ENCODE measurements at regions not wholly inside any gene's neighbourhood (a gene's known extent, or its start where the extent isn't known, plus 50 kb on each side); places are given as distances from the start of the nearest gene placed in this dataset.

- no peak overlapping the region for H3K27ac Mint-ChIP-seq (ENCODE audit: unreplicated experiment)
- no peaks in the 10 kb centered on the region for H3K27me3 Mint-ChIP-seq (ENCODE audit: low read depth)
- TF ChIP-seq CTCF (conservative IDR thresholded peaks at IDR 0.05): no peak
- H3K4me1 Mint-ChIP-seq: no peaks in the 10 kb centered on the region
- H3K36me3 Mint-ChIP-seq (ENCODE audit: low read depth): no peaks in the 10 kb centered on the region
- no peak overlapping the region for H3K4me3 Mint-ChIP-seq
- peaks cover 6% of the 10 kb centered on the region for H3K9me3 Mint-ChIP-seq
- DNase-seq (ENCODE audit: low read depth, low spot score): no peak
These were observed 131.1 kb upstream of the GADL1 start for GRCh38 chr3:31025541-31025940.

GRCh38 chr3:31027191-31027761 is 132.8 kb upstream of the GADL1 start:
- Mint-ChIP-seq H3K36me3 (ENCODE audit: low read depth) (no peaks in the 10 kb centered on the region), H3K4me1 (no peaks in the 10 kb centered on the region), H3K4me3 (no peak overlapping the region), H3K27ac (ENCODE audit: unreplicated experiment) (no peak overlapping the region), H3K27me3 (ENCODE audit: low read depth) (no peaks in the 10 kb centered on the region), H3K9me3 (peaks cover 6% of the 10 kb centered on the region)
- no peak for DNase-seq (ENCODE audit: low read depth, low spot score)
- TF ChIP-seq CTCF (conservative IDR thresholded peaks at IDR 0.05): no peak

GRCh38 chr3:31027914-31028313 is 133.5 kb upstream of the GADL1 start:
- no peak for TF ChIP-seq CTCF (conservative IDR thresholded peaks at IDR 0.05)
- H3K4me1 Mint-ChIP-seq: no peaks in the 10 kb centered on the region
- no peak for DNase-seq (ENCODE audit: low read depth, low spot score)
- no peaks in the 10 kb centered on the region for H3K36me3 Mint-ChIP-seq (ENCODE audit: low read depth)
- H3K9me3 Mint-ChIP-seq: peaks cover 6% of the 10 kb centered on the region
- H3K4me3 Mint-ChIP-seq: no peak overlapping the region
- H3K27ac Mint-ChIP-seq (ENCODE audit: unreplicated experiment): no peak overlapping the region
- H3K27me3 Mint-ChIP-seq (ENCODE audit: low read depth): no peaks in the 10 kb centered on the region

GRCh38 chr3:31028766-31029165 is 134.3 kb upstream of the GADL1 start:
- Mint-ChIP-seq H3K36me3 (ENCODE audit: low read depth) (no peaks in the 10 kb centered on the region), H3K9me3 (peaks cover 6% of the 10 kb centered on the region), H3K27ac (ENCODE audit: unreplicated experiment) (no peak overlapping the region), H3K27me3 (ENCODE audit: low read depth) (no peaks in the 10 kb centered on the region), H3K4me1 (no peaks in the 10 kb centered on the region), H3K4me3 (no peak overlapping the region)
- no peak for TF ChIP-seq CTCF (conservative IDR thresholded peaks at IDR 0.05)
- DNase-seq (ENCODE audit: low read depth, low spot score): no peak

- H3K36me3 Mint-ChIP-seq (ENCODE audit: low read depth): no peaks in the 10 kb centered on the region
- no peak for DNase-seq (ENCODE audit: low read depth, low spot score)
- no peak overlapping the region for H3K4me3 Mint-ChIP-seq
- peaks cover 6% of the 10 kb centered on the region for H3K9me3 Mint-ChIP-seq
- no peak for TF ChIP-seq CTCF (conservative IDR thresholded peaks at IDR 0.05)
- H3K27ac Mint-ChIP-seq (ENCODE audit: unreplicated experiment): no peak overlapping the region
- no peaks in the 10 kb centered on the region for H3K27me3 Mint-ChIP-seq (ENCODE audit: low read depth)
- no peaks in the 10 kb centered on the region for H3K4me1 Mint-ChIP-seq
These were observed 135.2 kb upstream of the GADL1 start for GRCh38 chr3:31029706-31030105.

- Mint-ChIP-seq H3K4me3 (no peak overlapping the region), H3K27me3 (ENCODE audit: low read depth) (no peaks in the 10 kb centered on the region), H3K4me1 (no peaks in the 10 kb centered on the region), H3K9me3 (peaks cover 3% of the 10 kb centered on the region), H3K27ac (ENCODE audit: unreplicated experiment) (no peak overlapping the region), H3K36me3 (ENCODE audit: low read depth) (no peaks in the 10 kb centered on the region)
- DNase-seq (ENCODE audit: low read depth, low spot score): no peak
- TF ChIP-seq CTCF (conservative IDR thresholded peaks at IDR 0.05): no peak
These were observed 141.2 kb upstream of the GADL1 start for GRCh38 chr3:31035681-31036080.

Measured in neural crest cell (in vitro differentiated cells).